ENCODE measurements at regions not wholly inside any gene's neighbourhood (a gene's known extent, or its start where the extent isn't known, plus 50 kb on each side); places are given as distances from the start of the nearest gene placed in this dataset.

DNA sequence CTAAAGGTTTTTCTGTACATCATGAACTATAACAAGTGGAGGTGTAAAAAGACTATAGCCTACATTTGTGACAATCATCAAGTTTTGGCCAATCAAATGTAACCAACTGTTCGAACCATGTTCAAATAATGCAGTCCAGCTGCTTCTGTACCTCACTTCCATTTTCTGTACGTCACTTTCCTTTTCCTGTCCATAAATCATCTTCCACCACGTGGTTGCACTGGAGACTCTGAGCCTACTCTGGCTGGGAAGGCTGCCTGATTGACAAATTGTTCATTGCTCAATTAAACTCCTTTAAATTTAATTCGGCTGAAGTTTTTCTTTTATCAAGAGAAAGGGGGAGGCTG is 270.4 kb upstream of the JARID2 start:
- Histone ChIP-seq H3K4me3 (ENCODE audit: low read length) (no peak overlapping the region), H3K9me3 (ENCODE audit: low read length) (no peaks in the 10 kb centered on the region), H3K36me3 (ENCODE audit: insufficient read depth, low read length) (no peaks in the 10 kb centered on the region), H4K20me1 (ENCODE audit: insufficient read depth) (no peaks in the 10 kb centered on the region), H3K27ac (ENCODE audit: low read length) (no peak overlapping the region), H3K27me3 (ENCODE audit: insufficient read depth, low read depth, low read length) (no peaks in the 10 kb centered on the region), H3F3A (ENCODE audit: insufficient read depth, low read length, poor library complexity, severe bottlenecking) (no peaks in the 10 kb centered on the region), H2AFZ (ENCODE audit: low read depth, low read length) (no peak overlapping the region), H3K4me2 (ENCODE audit: low read length) (no peak overlapping the region), H3K9me2 (ENCODE audit: insufficient read depth, low read length) (no peaks in the 10 kb centered on the region), H3K9ac (ENCODE audit: low read length) (no peak overlapping the region), H3K79me2 (replicated peaks; ENCODE audit: insufficient read depth, low read length) (no peaks in the 10 kb centered on the region)
- TF ChIP-seq TAF1 (IDR thresholded peaks at IDR 0.05; ENCODE audit: low read depth) (no peak), POLR2AphosphoS5 (IDR thresholded peaks at IDR 0.05) (no peak), SMC3 (conservative IDR thresholded peaks at IDR 0.05; ENCODE audit: poor library complexity) (no peak), MXI1 (conservative IDR thresholded peaks at IDR 0.05; ENCODE audit: poor library complexity, severe bottlenecking) (no peak), RAD21 (conservative IDR thresholded peaks at IDR 0.05) (no peak), EP300 (conservative IDR thresholded peaks at IDR 0.05; ENCODE audit: poor library complexity, severe bottlenecking) (no peak), EZH2 (IDR thresholded peaks at IDR 0.05; ENCODE audit: borderline replicate concordance, insufficient read depth, low read length, poor library complexity, severe bottlenecking) (no peak)
- TF ChIP-seq, protein P1, sequence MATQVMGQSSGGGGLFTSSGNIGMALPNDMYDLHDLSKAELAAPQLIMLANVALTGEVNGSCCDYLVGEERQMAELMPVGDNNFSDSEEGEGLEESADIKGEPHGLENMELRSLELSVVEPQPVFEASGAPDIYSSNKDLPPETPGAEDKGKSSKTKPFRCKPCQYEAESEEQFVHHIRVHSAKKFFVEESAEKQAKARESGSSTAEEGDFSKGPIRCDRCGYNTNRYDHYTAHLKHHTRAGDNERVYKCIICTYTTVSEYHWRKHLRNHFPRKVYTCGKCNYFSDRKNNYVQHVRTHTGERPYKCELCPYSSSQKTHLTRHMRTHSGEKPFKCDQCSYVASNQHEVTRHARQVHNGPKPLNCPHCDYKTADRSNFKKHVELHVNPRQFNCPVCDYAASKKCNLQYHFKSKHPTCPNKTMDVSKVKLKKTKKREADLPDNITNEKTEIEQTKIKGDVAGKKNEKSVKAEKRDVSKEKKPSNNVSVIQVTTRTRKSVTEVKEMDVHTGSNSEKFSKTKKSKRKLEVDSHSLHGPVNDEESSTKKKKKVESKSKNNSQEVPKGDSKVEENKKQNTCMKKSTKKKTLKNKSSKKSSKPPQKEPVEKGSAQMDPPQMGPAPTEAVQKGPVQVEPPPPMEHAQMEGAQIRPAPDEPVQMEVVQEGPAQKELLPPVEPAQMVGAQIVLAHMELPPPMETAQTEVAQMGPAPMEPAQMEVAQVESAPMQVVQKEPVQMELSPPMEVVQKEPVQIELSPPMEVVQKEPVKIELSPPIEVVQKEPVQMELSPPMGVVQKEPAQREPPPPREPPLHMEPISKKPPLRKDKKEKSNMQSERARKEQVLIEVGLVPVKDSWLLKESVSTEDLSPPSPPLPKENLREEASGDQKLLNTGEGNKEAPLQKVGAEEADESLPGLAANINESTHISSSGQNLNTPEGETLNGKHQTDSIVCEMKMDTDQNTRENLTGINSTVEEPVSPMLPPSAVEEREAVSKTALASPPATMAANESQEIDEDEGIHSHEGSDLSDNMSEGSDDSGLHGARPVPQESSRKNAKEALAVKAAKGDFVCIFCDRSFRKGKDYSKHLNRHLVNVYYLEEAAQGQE (IDR thresholded peaks at IDR 0.05; ENCODE audit: borderline replicate concordance): no peak
- TF ChIP-seq, protein P2, sequence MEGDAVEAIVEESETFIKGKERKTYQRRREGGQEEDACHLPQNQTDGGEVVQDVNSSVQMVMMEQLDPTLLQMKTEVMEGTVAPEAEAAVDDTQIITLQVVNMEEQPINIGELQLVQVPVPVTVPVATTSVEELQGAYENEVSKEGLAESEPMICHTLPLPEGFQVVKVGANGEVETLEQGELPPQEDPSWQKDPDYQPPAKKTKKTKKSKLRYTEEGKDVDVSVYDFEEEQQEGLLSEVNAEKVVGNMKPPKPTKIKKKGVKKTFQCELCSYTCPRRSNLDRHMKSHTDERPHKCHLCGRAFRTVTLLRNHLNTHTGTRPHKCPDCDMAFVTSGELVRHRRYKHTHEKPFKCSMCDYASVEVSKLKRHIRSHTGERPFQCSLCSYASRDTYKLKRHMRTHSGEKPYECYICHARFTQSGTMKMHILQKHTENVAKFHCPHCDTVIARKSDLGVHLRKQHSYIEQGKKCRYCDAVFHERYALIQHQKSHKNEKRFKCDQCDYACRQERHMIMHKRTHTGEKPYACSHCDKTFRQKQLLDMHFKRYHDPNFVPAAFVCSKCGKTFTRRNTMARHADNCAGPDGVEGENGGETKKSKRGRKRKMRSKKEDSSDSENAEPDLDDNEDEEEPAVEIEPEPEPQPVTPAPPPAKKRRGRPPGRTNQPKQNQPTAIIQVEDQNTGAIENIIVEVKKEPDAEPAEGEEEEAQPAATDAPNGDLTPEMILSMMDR (IDR thresholded peaks at IDR 0.05; ENCODE audit: poor library complexity, severe bottlenecking): no peak

DNA sequence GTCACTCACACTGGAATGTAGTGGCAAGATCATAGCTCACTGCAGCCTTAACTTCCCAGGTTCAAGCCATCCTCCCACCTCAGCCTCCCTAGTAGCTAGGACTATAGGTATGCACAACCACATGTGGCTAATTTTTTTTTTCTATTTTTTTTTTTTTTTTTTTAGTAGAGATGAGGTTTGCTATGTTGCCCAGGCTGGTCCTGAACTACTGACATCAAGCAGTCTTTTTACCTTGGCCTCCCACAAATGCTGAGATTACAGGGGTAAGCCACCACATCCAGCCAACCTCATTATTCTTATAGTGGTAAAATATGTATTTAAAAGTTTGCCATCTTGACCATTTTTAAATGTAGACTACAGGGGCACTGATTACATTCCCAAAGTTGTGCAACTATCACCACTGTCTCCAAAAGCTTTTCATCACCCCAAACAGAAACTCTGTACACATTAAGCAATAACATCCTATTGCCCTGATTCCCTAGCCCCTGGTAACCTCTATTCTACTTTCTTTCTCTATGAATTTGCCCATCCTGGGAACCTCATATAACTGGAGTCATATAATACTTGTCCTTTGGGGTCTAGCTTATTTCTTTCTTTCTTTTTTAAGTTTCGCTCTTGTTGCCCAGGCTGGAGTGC is 268.0 kb upstream of the JARID2 start:
- Histone ChIP-seq H4K20me1 (ENCODE audit: insufficient read depth) (no peaks in the 10 kb centered on the region), H3K9ac (ENCODE audit: low read length) (no peak overlapping the region), H3K4me3 (ENCODE audit: low read length) (no peak overlapping the region), H3K9me3 (ENCODE audit: low read length) (no peaks in the 10 kb centered on the region), H3K9me2 (ENCODE audit: insufficient read depth, low read length) (no peaks in the 10 kb centered on the region), H3F3A (ENCODE audit: insufficient read depth, low read length, poor library complexity, severe bottlenecking) (no peaks in the 10 kb centered on the region), H2AFZ (ENCODE audit: low read depth, low read length) (no peak overlapping the region), H3K27ac (ENCODE audit: low read length) (no peak overlapping the region), H3K4me2 (ENCODE audit: low read length) (no peak overlapping the region), H3K79me2 (replicated peaks; ENCODE audit: insufficient read depth, low read length) (no peaks in the 10 kb centered on the region), H3K27me3 (ENCODE audit: insufficient read depth, low read depth, low read length) (no peaks in the 10 kb centered on the region), H3K36me3 (ENCODE audit: insufficient read depth, low read length) (no peaks in the 10 kb centered on the region)
- TF ChIP-seq, protein P2 (IDR thresholded peaks at IDR 0.05; ENCODE audit: poor library complexity, severe bottlenecking): no peak
- no peak for TF ChIP-seq MXI1 (conservative IDR thresholded peaks at IDR 0.05; ENCODE audit: poor library complexity, severe bottlenecking)
- no peak for TF ChIP-seq TAF1 (IDR thresholded peaks at IDR 0.05; ENCODE audit: low read depth)
- TF ChIP-seq, protein P1 (IDR thresholded peaks at IDR 0.05; ENCODE audit: borderline replicate concordance): no peak
- no peak for TF ChIP-seq RAD21 (conservative IDR thresholded peaks at IDR 0.05)
- TF ChIP-seq SMC3 (conservative IDR thresholded peaks at IDR 0.05; ENCODE audit: poor library complexity): no peak
- no peak for TF ChIP-seq POLR2AphosphoS5 (IDR thresholded peaks at IDR 0.05)
- no peak for TF ChIP-seq EZH2 (IDR thresholded peaks at IDR 0.05; ENCODE audit: borderline replicate concordance, insufficient read depth, low read length, poor library complexity, severe bottlenecking)
- no peak for TF ChIP-seq EP300 (conservative IDR thresholded peaks at IDR 0.05; ENCODE audit: poor library complexity, severe bottlenecking)
